Neuronal stem cell (in vitro differentiated cells): ENCODE measurements at regions not wholly inside any gene's neighbourhood (a gene's known extent, or its start where the extent isn't known, plus 50 kb on each side); places are given as distances from the start of the nearest gene placed in this dataset.

ENCODE experiments used
- DNase-seq: peaks from one replicate; pipeline ENCODE4 v3.0.0-alpha.2; 2013; ENCODE audit warnings: low spot score
- H2AFZ ChIP-seq: one replicate; pipeline ENCODE4 v1.6.1; 2013; ENCODE audit warnings: mild to moderate bottlenecking, low read length, inconsistent platforms
- H2AK5ac ChIP-seq: 2 replicates; pipeline ENCODE4 v1.6.1; 2013; ENCODE audit warnings: low read depth, mild to moderate bottlenecking, inconsistent platforms, low read length, moderate library complexity, mixed read lengths
- H2BK120ac ChIP-seq: 2 replicates; pipeline ENCODE4 v1.6.1; 2013; ENCODE audit warnings: low read depth, mild to moderate bottlenecking, inconsistent platforms, low read length, moderate library complexity, mixed read lengths
- H2BK12ac ChIP-seq: one replicate; pipeline ENCODE4 v1.6.1; 2013; ENCODE audit warnings: low read length, inconsistent platforms
- H2BK15ac ChIP-seq: 2 replicates; pipeline ENCODE4 v1.6.1; 2013; ENCODE audit warnings: mild to moderate bottlenecking, low read length, inconsistent platforms, mixed read lengths
- H2BK5ac ChIP-seq: one replicate; pipeline ENCODE4 v1.6.1; 2013; ENCODE audit warnings: inconsistent platforms, mild to moderate bottlenecking, low read length, moderate library complexity
- H3K14ac ChIP-seq: one replicate; pipeline ENCODE4 v1.6.1; 2013; ENCODE audit warnings: low read length, inconsistent platforms
- H3K18ac ChIP-seq: 2 replicates; pipeline ENCODE4 v1.6.1; 2013; ENCODE audit warnings: low read length, inconsistent platforms
- H3K23ac ChIP-seq: 2 replicates; pipeline ENCODE4 v1.6.1; 2013; ENCODE audit warnings: low read depth, mild to moderate bottlenecking, mixed read lengths, low read length, inconsistent platforms; ENCODE audit not compliant: poor library complexity
- H3K27ac ChIP-seq: replicated peaks from 3 replicates; pipeline ENCODE4 v1.5.1; 2013; ENCODE audit warnings: low read length, inconsistent platforms
- H3K27me3 ChIP-seq, 3 experiments: 2 replicates each; pipeline ENCODE4 v1.6.1; 2013; ENCODE audit warnings: low read length in 3 of 3, mild to moderate bottlenecking in 2 of 3, inconsistent platforms in 1 of 3, low read depth in 1 of 3, mixed read lengths in 1 of 3, moderate library complexity in 1 of 3; ENCODE audit not compliant: control insufficient read depth in 3 of 3, insufficient read depth in 3 of 3
- H3K36me3 ChIP-seq, 2 donors: replicated peaks in 1 of 2; 2 replicates each; pipeline ENCODE4 v1.6.1; 2013; ENCODE audit warnings: low read length in 2 of 2; ENCODE audit not compliant: control insufficient read depth in 2 of 2, insufficient read depth in 2 of 2
- H3K4ac ChIP-seq: 2 replicates; pipeline ENCODE4 v1.6.1; 2013; ENCODE audit warnings: inconsistent platforms, mild to moderate bottlenecking, low read length, moderate library complexity
- H3K4me1 ChIP-seq, 2 donors: 1 replicate in 1 of 2; 2 replicates in 1 of 2; pipeline ENCODE4 v1.6.1; 2013; ENCODE audit warnings: low read length in 2 of 2, low read depth in 1 of 2; ENCODE audit not compliant: control insufficient read depth in 2 of 2, insufficient read depth in 1 of 2
- H3K4me2 ChIP-seq: one replicate; pipeline ENCODE4 v1.6.1; 2013; ENCODE audit warnings: mild to moderate bottlenecking, low read length, inconsistent platforms; ENCODE audit not compliant: insufficient read depth, poor library complexity, severe bottlenecking
- H3K4me3 ChIP-seq, 2 donors: 2 replicates each; pipeline ENCODE4 v1.5.1; 2013; ENCODE audit warnings: low read length in 2 of 2, mild to moderate bottlenecking in 2 of 2, inconsistent platforms in 1 of 2, moderate library complexity in 1 of 2
- H3K79me1 ChIP-seq: one replicate; pipeline ENCODE4 v1.6.1; 2013; ENCODE audit warnings: low read depth, mild to moderate bottlenecking, inconsistent platforms, low read length, moderate library complexity
- H3K9ac ChIP-seq: one replicate; pipeline ENCODE4 v1.6.1; 2013; ENCODE audit warnings: mild to moderate bottlenecking, low read depth, low read length, inconsistent platforms; ENCODE audit not compliant: poor library complexity
- H3K9me3 ChIP-seq, 2 donors: replicated peaks in 1 of 2; 2 replicates each; pipeline versions ENCODE3 to v1.6.1; 2013; ENCODE audit warnings: low read length in 2 of 2, mild to moderate bottlenecking in 2 of 2, inconsistent platforms in 1 of 2, low read depth in 1 of 2, mixed read lengths in 1 of 2, moderate library complexity in 1 of 2; ENCODE audit not compliant: control insufficient read depth in 2 of 2, insufficient read depth in 1 of 2
- H4K8ac ChIP-seq: one replicate; pipeline ENCODE4 v1.6.1; 2013; ENCODE audit warnings: low read depth, mild to moderate bottlenecking, inconsistent platforms, low read length, moderate library complexity
- H4K91ac ChIP-seq: one replicate; pipeline ENCODE4 v1.6.1; 2013; ENCODE audit warnings: low read length, low read depth, mild to moderate bottlenecking, inconsistent platforms; ENCODE audit not compliant: poor library complexity
- WGBS, 2 donors: extraction: QIAGEN DNeasy Blood & Tissue Kit; methylation state at CpG; one replicate each; pipeline ENCODE4 v1.1.7; 2013; ENCODE audit warnings: missing lambda C conversion rate in 2 of 2, mixed read lengths in 1 of 2; ENCODE audit not compliant: insufficient read length in 2 of 2, insufficient replicate concordance in 1 of 2; ENCODE audit errors: extremely low coverage in 2 of 2; 5-methylcytosine and 5-hydroxymethylcytosine counted together

GRCh38 chr1:112335351-112335750 lies 60.7 kb upstream of the CTTNBP2NL start:
- H3K4me2 ChIP-seq = no peak overlapping the region
- peaks cover 0 to 40% (median 0%) of the 10 kb centered on the region in 3 experiments for H3K27me3 ChIP-seq
- no peak overlapping the region for H2BK15ac ChIP-seq
- no peak overlapping the region for H4K8ac ChIP-seq
- H4K91ac ChIP-seq = no peak overlapping the region
- WGBS, 2 donors = no CpG with 5 or more reads among the region's 3 CpGs
- H2AFZ ChIP-seq = no peak overlapping the region
- no peak overlapping the region for H2AK5ac ChIP-seq
- H2BK12ac ChIP-seq = no peak overlapping the region
- H3K9ac ChIP-seq = no peak overlapping the region
- H3K27ac ChIP-seq = no peak overlapping the region
- no peak for DNase-seq
- no peaks in the 10 kb centered on the region for H3K9me3 ChIP-seq
- no peak overlapping the region for H3K4me3 ChIP-seq
- no peak overlapping the region for H3K23ac ChIP-seq
- no peak overlapping the region for H2BK120ac ChIP-seq
- no peak overlapping the region for H3K18ac ChIP-seq
- H3K4ac ChIP-seq = no peak overlapping the region
- no peak overlapping the region for H3K14ac ChIP-seq
- H2BK5ac ChIP-seq = no peak overlapping the region
- H3K36me3 ChIP-seq = no peaks in the 10 kb centered on the region
- no peaks in the 10 kb centered on the region for H3K79me1 ChIP-seq
- H3K4me1 ChIP-seq = no peaks in the 10 kb centered on the region

GRCh38 chr1:112337028-112337531 lies 58.9 kb upstream of the CTTNBP2NL start:
- DNase-seq = no peak
- Histone ChIP-seq H2BK5ac (no peak overlapping the region), H3K36me3 (no peaks in the 10 kb centered on the region), H2AFZ (no peak overlapping the region), H3K23ac (no peak overlapping the region), H4K91ac (no peak overlapping the region), H3K79me1 (no peaks in the 10 kb centered on the region), H3K18ac (no peak overlapping the region), H3K9ac (no peak overlapping the region), H3K27ac (no peak overlapping the region), H2BK12ac (no peak overlapping the region), H4K8ac (no peak overlapping the region), H2BK120ac (no peak overlapping the region), H3K4me2 (no peak overlapping the region), H3K14ac (no peak overlapping the region), H3K27me3 (peaks cover 0 to 31% (median 2%) of the 10 kb centered on the region in 3 experiments), H3K4me3 (no peak overlapping the region), H3K4ac (no peak overlapping the region), H2BK15ac (no peak overlapping the region), H2AK5ac (no peak overlapping the region), H3K4me1 (no peaks in the 10 kb centered on the region), H3K9me3 (no peaks in the 10 kb centered on the region)
- no CpG with 5 or more reads among the region's 13 CpGs for WGBS, 2 donors

- H3K36me3 ChIP-seq = no peaks in the 10 kb centered on the region
- no peak overlapping the region for H3K4me2 ChIP-seq
- no peak overlapping the region for H3K4ac ChIP-seq
- no peak overlapping the region for H4K8ac ChIP-seq
- WGBS, 2 donors = no CpG with 5 or more reads among the region's 4 CpGs
- peaks cover 0 to 11% of the 10 kb centered on the region in 2 donors for H3K4me1 ChIP-seq
- H3K4me3 ChIP-seq = no peak overlapping the region
- H3K27ac ChIP-seq = no peak overlapping the region
- DNase-seq = no peak
- no peak overlapping the region for H2BK5ac ChIP-seq
- no peak overlapping the region for H4K91ac ChIP-seq
- H3K27me3 ChIP-seq = peaks cover 0 to 10% (median 2%) of the 10 kb centered on the region in 3 experiments
- no peak overlapping the region for H2AK5ac ChIP-seq
- no peaks in the 10 kb centered on the region for H3K79me1 ChIP-seq
- no peaks in the 10 kb centered on the region for H3K9me3 ChIP-seq
- no peak overlapping the region for H2BK15ac ChIP-seq
- no peak overlapping the region for H2BK12ac ChIP-seq
- H3K9ac ChIP-seq = no peak overlapping the region
- no peak overlapping the region for H3K18ac ChIP-seq
- H3K23ac ChIP-seq = no peak overlapping the region
- H2AFZ ChIP-seq = no peak overlapping the region
- H2BK120ac ChIP-seq = no peak overlapping the region
- no peak overlapping the region for H3K14ac ChIP-seq
These were observed 54.0 kb upstream of the CTTNBP2NL start for GRCh38 chr1:112341986-112342385.

GRCh38 chr1:112342558-112342957 lies 53.5 kb upstream of the CTTNBP2NL start:
- Histone ChIP-seq H3K27ac (no peak overlapping the region), H4K91ac (no peak overlapping the region), H2BK5ac (no peak overlapping the region), H3K9ac (no peak overlapping the region), H3K14ac (no peak overlapping the region), H3K4me1 (peaks cover 0 to 15% of the 10 kb centered on the region in 2 donors), H3K79me1 (no peaks in the 10 kb centered on the region), H3K18ac (no peak overlapping the region), H2AFZ (no peak overlapping the region), H2AK5ac (no peak overlapping the region), H3K27me3 (peaks cover 0 to 8% (median 2%) of the 10 kb centered on the region in 3 experiments), H3K4ac (no peak overlapping the region), H3K4me2 (no peak overlapping the region), H3K36me3 (no peaks in the 10 kb centered on the region), H3K9me3 (no peaks in the 10 kb centered on the region), H3K23ac (no peak overlapping the region), H2BK15ac (no peak overlapping the region), H2BK12ac (no peak overlapping the region), H4K8ac (no peak overlapping the region), H2BK120ac (no peak overlapping the region), H3K4me3 (no peak overlapping the region)
- no peak for DNase-seq
- no CpG with 5 or more reads among the region's 3 CpGs for WGBS, 2 donors
